ENCODE measurements at regions not wholly inside any gene's neighbourhood (a gene's known extent, or its start where the extent isn't known, plus 50 kb on each side); places are given as distances from the start of the nearest gene placed in this dataset.

DNA sequence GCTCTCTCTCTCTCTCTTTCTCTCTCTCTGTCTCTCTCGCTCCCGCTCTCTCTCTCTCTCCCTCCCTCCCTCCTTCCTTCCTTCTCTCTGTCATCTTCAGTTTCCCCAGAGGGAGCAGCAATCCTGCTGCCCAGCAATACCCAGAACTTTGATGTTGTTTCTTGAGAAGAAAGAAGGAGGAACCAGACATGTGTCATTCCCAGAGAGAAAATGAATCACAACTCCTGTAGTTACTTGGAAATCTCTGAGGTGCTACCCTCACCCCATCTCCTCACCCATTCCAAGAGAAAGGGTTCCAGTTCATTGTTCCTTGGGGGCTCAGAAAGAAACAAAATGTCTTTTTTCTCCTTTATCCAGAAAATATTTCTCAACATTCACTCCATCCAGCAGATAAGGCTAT is 449.1 kb downstream of the TNS1 start:
- POLR2A ChIA-PET = no interaction called here
- CTCF ChIA-PET = no interaction called here
- no peak for DNase-seq (ENCODE audit: extremely low spot score)
- no peak for TF ChIP-seq SP1 (IDR thresholded peaks at IDR 0.05)
- no peak for TF ChIP-seq BHLHE40 (IDR thresholded peaks at IDR 0.05; ENCODE audit: borderline replicate concordance)
- TF ChIP-seq L3MBTL2 (conservative IDR thresholded peaks at IDR 0.05) = no peak
- no peak for TF ChIP-seq TARDBP (IDR thresholded peaks at IDR 0.05)
- no peak for TF ChIP-seq FOXM1 (IDR thresholded peaks at IDR 0.05; ENCODE audit: borderline replicate concordance)
- TF ChIP-seq CTBP1 (IDR thresholded peaks at IDR 0.05; ENCODE audit: borderline replicate concordance) = no peak
- TF ChIP-seq FOXA1 (IDR thresholded peaks at IDR 0.05) = no peak
- TF ChIP-seq ARNT (IDR thresholded peaks at IDR 0.05) = no peak
- TF ChIP-seq ELF4 (IDR thresholded peaks at IDR 0.05) = no peak
- TF ChIP-seq FOXK2 (IDR thresholded peaks at IDR 0.05) = no peak
- TF ChIP-seq HDGF (IDR thresholded peaks at IDR 0.05; ENCODE audit: borderline replicate concordance) = no peak
- no peak for TF ChIP-seq LEF1 (IDR thresholded peaks at IDR 0.05; ENCODE audit: borderline replicate concordance)
- no peak for TF ChIP-seq NFRKB (IDR thresholded peaks at IDR 0.05)
- no peak for TF ChIP-seq SUZ12 (IDR thresholded peaks at IDR 0.05)
- TF ChIP-seq, protein P1, sequence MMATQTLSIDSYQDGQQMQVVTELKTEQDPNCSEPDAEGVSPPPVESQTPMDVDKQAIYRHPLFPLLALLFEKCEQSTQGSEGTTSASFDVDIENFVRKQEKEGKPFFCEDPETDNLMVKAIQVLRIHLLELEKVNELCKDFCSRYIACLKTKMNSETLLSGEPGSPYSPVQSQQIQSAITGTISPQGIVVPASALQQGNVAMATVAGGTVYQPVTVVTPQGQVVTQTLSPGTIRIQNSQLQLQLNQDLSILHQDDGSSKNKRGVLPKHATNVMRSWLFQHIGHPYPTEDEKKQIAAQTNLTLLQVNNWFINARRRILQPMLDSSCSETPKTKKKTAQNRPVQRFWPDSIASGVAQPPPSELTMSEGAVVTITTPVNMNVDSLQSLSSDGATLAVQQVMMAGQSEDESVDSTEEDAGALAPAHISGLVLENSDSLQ (IDR thresholded peaks at IDR 0.05) = no peak
- no peak for TF ChIP-seq ZNF384 (IDR thresholded peaks at IDR 0.05)

DNA sequence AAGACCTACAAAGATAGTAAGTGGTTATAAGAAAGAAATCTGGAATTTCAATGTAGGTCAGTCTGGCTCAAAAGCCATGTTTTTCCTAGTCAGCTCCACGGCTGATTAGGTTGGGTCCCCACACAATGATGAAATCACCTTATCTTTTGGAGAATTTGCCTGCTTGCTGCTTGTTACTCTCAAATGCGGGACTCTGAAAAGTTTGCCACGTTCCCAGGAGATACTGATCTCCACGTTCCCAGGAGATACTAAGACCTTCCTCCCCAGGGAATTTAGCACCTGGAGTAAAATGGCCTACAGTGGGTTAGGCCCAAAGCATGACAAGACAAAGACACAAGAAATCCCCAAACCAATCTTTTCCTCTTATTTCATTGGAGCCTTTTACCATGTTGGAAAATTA is 449.6 kb downstream of the TNS1 start:
- ChIA-PET POLR2A (no interaction called here), CTCF (no interaction called here)
- no peak for DNase-seq (ENCODE audit: extremely low spot score)
- TF ChIP-seq ELF4 (IDR thresholded peaks at IDR 0.05) (no peak), SUZ12 (IDR thresholded peaks at IDR 0.05) (no peak)

DNA sequence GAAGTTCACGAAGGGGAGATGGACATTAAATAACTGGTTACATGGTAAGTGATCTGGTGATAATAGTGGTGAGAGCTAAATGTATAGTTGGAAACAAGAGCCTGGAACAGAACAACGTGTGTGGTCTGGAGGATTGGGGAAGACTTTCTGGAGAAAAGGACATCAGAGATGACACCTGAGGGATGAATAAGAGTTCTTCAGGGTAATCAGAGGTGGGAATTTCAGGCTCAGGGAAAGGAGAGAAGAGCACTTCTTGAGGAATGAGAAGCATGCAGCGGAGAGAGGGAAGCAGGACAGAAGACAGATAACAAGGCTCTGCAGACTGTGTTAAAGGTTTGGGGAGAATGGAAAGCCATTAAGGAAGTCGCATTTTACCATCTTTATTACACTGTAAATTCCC is 450.7 kb downstream of the TNS1 start:
- ChIA-PET CTCF (no interaction called here), POLR2A (no interaction called here)
- TF ChIP-seq BHLHE40 (IDR thresholded peaks at IDR 0.05; ENCODE audit: borderline replicate concordance) (no peak), LEF1 (IDR thresholded peaks at IDR 0.05; ENCODE audit: borderline replicate concordance) (no peak), SUZ12 (IDR thresholded peaks at IDR 0.05) (no peak), FOXK2 (IDR thresholded peaks at IDR 0.05) (no peak), L3MBTL2 (conservative IDR thresholded peaks at IDR 0.05) (no peak), FOXM1 (IDR thresholded peaks at IDR 0.05; ENCODE audit: borderline replicate concordance) (no peak), NFRKB (IDR thresholded peaks at IDR 0.05) (no peak), FOXA1 (IDR thresholded peaks at IDR 0.05) (no peak), ZNF384 (IDR thresholded peaks at IDR 0.05) (no peak), HDGF (IDR thresholded peaks at IDR 0.05; ENCODE audit: borderline replicate concordance) (no peak), ARNT (IDR thresholded peaks at IDR 0.05) (no peak), TARDBP (IDR thresholded peaks at IDR 0.05) (no peak), ELF4 (IDR thresholded peaks at IDR 0.05) (no peak), CTBP1 (IDR thresholded peaks at IDR 0.05; ENCODE audit: borderline replicate concordance) (no peak), SP1 (IDR thresholded peaks at IDR 0.05) (no peak)
- TF ChIP-seq, protein P1 (IDR thresholded peaks at IDR 0.05) = no peak
- no peak for DNase-seq (ENCODE audit: extremely low spot score)

DNA sequence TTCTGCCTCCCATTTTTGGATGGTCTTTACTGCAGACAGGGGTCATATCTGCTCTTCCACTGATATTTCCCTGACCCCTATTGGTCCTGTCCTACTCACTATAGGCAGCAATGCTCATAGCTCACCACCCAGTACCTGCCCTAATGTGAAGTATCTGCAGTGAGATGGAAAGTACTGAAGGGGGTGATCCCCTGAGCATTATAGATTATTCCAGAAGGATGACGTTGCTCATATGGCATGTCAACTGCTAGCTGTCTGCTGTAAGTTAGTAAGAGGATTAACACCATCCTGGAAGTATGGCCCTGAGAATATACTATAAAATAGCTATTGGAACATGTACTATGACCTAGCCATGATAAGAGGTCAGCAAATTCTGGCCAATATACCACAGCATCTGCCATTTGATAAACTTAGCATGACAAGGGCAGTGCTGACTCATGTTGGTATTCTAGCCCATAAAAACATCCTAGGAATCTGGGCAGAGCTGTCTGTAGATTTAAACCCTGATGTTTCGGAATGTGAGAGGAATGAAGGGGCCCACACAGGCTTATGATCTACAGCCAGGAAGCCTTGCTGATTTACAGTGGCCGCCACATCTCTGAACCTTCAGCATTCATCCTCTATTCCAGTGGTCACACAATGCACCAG is 451.4 kb downstream of the TNS1 start:
- no peak for DNase-seq (ENCODE audit: extremely low spot score)
- CTCF ChIA-PET = no interaction called here
- POLR2A ChIA-PET = no interaction called here
- TF ChIP-seq ELF4 (IDR thresholded peaks at IDR 0.05) (no peak), FOXM1 (IDR thresholded peaks at IDR 0.05; ENCODE audit: borderline replicate concordance) (no peak), HDGF (IDR thresholded peaks at IDR 0.05; ENCODE audit: borderline replicate concordance) (no peak), SUZ12 (IDR thresholded peaks at IDR 0.05) (no peak), SP1 (IDR thresholded peaks at IDR 0.05) (no peak), L3MBTL2 (conservative IDR thresholded peaks at IDR 0.05) (no peak), FOXK2 (IDR thresholded peaks at IDR 0.05) (no peak), NFRKB (IDR thresholded peaks at IDR 0.05) (no peak)
- TF ChIP-seq, protein P1 (IDR thresholded peaks at IDR 0.05) = no peak

DNA sequence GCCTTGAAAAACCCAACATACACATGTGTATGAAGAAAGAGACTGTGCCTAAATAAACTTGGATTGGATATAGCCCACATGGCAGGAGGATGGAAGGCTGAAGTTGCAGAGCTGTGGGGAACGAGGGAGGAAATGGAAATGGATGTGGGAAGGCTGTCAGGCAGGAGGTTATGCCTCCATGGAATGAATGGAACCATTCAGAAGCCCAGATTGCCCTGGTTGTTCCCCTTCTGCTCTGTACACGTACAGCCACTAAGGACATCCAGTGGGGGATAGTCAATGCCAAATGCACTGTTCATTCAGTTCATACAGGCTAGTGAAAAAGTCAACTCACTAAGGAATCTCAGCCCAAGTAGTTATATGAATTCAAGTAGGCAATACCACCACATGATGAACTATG is 463.7 kb downstream of the TNS1 start:
- no peak for DNase-seq (ENCODE audit: extremely low spot score)
- TF ChIP-seq FOXK2 (IDR thresholded peaks at IDR 0.05) (no peak), FOXA1 (IDR thresholded peaks at IDR 0.05) (no peak), NFRKB (IDR thresholded peaks at IDR 0.05) (no peak), FOXM1 (IDR thresholded peaks at IDR 0.05; ENCODE audit: borderline replicate concordance) (no peak), TARDBP (IDR thresholded peaks at IDR 0.05) (no peak), HDGF (IDR thresholded peaks at IDR 0.05; ENCODE audit: borderline replicate concordance) (no peak), SP1 (IDR thresholded peaks at IDR 0.05) (no peak), ELF4 (IDR thresholded peaks at IDR 0.05) (no peak), LEF1 (IDR thresholded peaks at IDR 0.05; ENCODE audit: borderline replicate concordance) (no peak), SUZ12 (IDR thresholded peaks at IDR 0.05) (no peak), ZNF384 (IDR thresholded peaks at IDR 0.05) (no peak), CTBP1 (IDR thresholded peaks at IDR 0.05; ENCODE audit: borderline replicate concordance) (no peak), ARNT (IDR thresholded peaks at IDR 0.05) (no peak), BHLHE40 (IDR thresholded peaks at IDR 0.05; ENCODE audit: borderline replicate concordance) (no peak), L3MBTL2 (conservative IDR thresholded peaks at IDR 0.05) (no peak)
- TF ChIP-seq, protein P1 (IDR thresholded peaks at IDR 0.05) = no peak
- CTCF ChIA-PET = no interaction called here
- POLR2A ChIA-PET = no interaction called here

DNA sequence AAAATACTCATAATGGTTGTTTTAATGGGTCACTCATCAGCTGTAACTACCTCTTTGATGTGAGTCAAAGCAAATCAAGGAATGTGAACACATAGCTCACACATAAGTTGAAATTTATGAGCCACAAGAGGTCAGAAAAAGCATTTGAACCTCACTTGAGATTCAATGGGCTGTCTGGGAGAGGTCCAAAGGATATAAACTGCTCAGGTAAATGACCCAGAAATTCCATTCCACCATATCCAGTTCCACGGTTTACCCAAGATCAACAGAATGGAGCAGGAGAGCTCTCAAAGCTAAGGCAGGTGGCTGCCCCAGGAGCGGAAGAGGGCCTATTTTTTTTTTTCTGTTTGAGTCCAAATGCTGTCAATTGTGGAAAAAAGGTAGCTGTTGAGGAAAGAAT is 464.1 kb downstream of the TNS1 start:
- CTCF ChIA-PET = no interaction called here
- DNase-seq (ENCODE audit: extremely low spot score) = no peak
- POLR2A ChIA-PET = no interaction called here
- TF ChIP-seq ZNF384 (IDR thresholded peaks at IDR 0.05) (no peak), SUZ12 (IDR thresholded peaks at IDR 0.05) (no peak), L3MBTL2 (conservative IDR thresholded peaks at IDR 0.05) (no peak), TARDBP (IDR thresholded peaks at IDR 0.05) (no peak), HDGF (IDR thresholded peaks at IDR 0.05; ENCODE audit: borderline replicate concordance) (no peak), ARNT (IDR thresholded peaks at IDR 0.05) (no peak), FOXA1 (IDR thresholded peaks at IDR 0.05) (no peak), CTBP1 (IDR thresholded peaks at IDR 0.05; ENCODE audit: borderline replicate concordance) (no peak), BHLHE40 (IDR thresholded peaks at IDR 0.05; ENCODE audit: borderline replicate concordance) (no peak), NFRKB (IDR thresholded peaks at IDR 0.05) (no peak), FOXM1 (IDR thresholded peaks at IDR 0.05; ENCODE audit: borderline replicate concordance) (no peak), SP1 (IDR thresholded peaks at IDR 0.05) (no peak), FOXK2 (IDR thresholded peaks at IDR 0.05) (no peak), LEF1 (IDR thresholded peaks at IDR 0.05; ENCODE audit: borderline replicate concordance) (no peak)
- TF ChIP-seq, protein P1 (IDR thresholded peaks at IDR 0.05) = no peak

Data from HEK293T (cell line).